K562 (cell line): ENCODE measurements at regions not wholly inside any gene's neighbourhood (a gene's known extent, or its start where the extent isn't known, plus 50 kb on each side); places are given as distances from the start of the nearest gene placed in this dataset.

Experiments
- ATF6 ChIP-seq: sonication (generic); formaldehyde crosslinking; IDR thresholded peaks from 2 replicates; pipeline ENCODE4 v1.4.0; 2020; ENCODE audit warnings: mild to moderate bottlenecking, missing genetic modification reagents
- BMI1 ChIP-seq: fragments of 150-350 bp; IDR thresholded peaks from 2 replicates; pipeline ENCODE4 v1.6.1; 2014; ENCODE audit warnings: low read length
- CBFA2T2 ChIP-seq: fragments of 450-650 bp; conservative IDR thresholded peaks from 2 replicates; pipeline ENCODE4 v1.6.1; 2017; ENCODE audit warnings: mild to moderate bottlenecking
- EP300 ChIP-seq: IDR thresholded peaks from 2 replicates; pipeline ENCODE4 v1.6.1; 2012; ENCODE audit warnings: low read length, improper control_type of control experiment
- FOXJ3 ChIP-seq: sonication (generic); formaldehyde crosslinking; IDR thresholded peaks from 2 replicates; pipeline ENCODE4 v1.4.0; 2020; ENCODE audit warnings: mild to moderate bottlenecking, missing genetic modification reagents
- HDAC2 ChIP-seq: fragments of 450-650 bp; IDR thresholded peaks from 2 replicates; pipeline ENCODE4 v1.6.1; 2016; ENCODE audit warnings: mild to moderate bottlenecking
- MAFG ChIP-seq: fragments of 450-650 bp; conservative IDR thresholded peaks from 2 replicates; pipeline ENCODE4 v1.6.1; 2016; ENCODE audit warnings: missing genetic modification characterization, missing compliant biosample characterization
- MCM7 ChIP-seq, 2 experiments: fragments of 450-650 bp; IDR thresholded peaks; 2 replicates each; pipeline ENCODE4 v1.6.1; 2016 to 2018
- POLR3A ChIP-seq: IDR thresholded peaks from 2 replicates; pipeline ENCODE4 v1.6.1; 2011; ENCODE audit warnings: borderline replicate concordance, mild to moderate bottlenecking, moderate library complexity; ENCODE audit not compliant: insufficient read length, insufficient read depth; ENCODE audit errors: extremely low read depth
- PYGO2 ChIP-seq: fragments of 450-650 bp; IDR thresholded peaks from 2 replicates; pipeline ENCODE4 v1.6.1; 2016; ENCODE audit warnings: mild to moderate bottlenecking, missing genetic modification characterization, moderate library complexity, missing compliant biosample characterization
- RERE ChIP-seq: sonication (generic); formaldehyde crosslinking; IDR thresholded peaks from 2 replicates; pipeline ENCODE4 v1.8.0; 2023; ENCODE audit warnings: missing genetic modification reagents, mild to moderate bottlenecking, borderline replicate concordance
- TEAD2 ChIP-seq: fragments of 450-650 bp; IDR thresholded peaks from 2 replicates; pipeline ENCODE4 v1.6.1; 2016; ENCODE audit warnings: missing genetic modification characterization, control low read depth, missing compliant biosample characterization
- TRIM24 ChIP-seq, 2 experiments: fragments of 450-650 bp; IDR thresholded peaks; 2 replicates each; pipeline ENCODE4 v1.6.1; 2016
- XRCC4 ChIP-seq: IDR thresholded peaks from one replicate; pipeline ENCODE4 v1.6.1; 2011; ENCODE audit not compliant: insufficient read depth, insufficient read length; ENCODE audit errors: extremely low read depth
- ZBTB7A ChIP-seq: IDR thresholded peaks from 2 replicates; pipeline ENCODE4 v1.6.1; 2011; ENCODE audit warnings: low read depth, mild to moderate bottlenecking, low read length, moderate library complexity, borderline replicate concordance; ENCODE audit not compliant: control insufficient read depth
- ZNF165 ChIP-seq: fragments of 250-450 bp; sonication (Bioruptor Pico); IDR thresholded peaks from 2 replicates; pipeline ENCODE4 v1.4.0; 2020; ENCODE audit warnings: borderline replicate concordance
- ZNF3 ChIP-seq: fragments of 250-450 bp; sonication (Bioruptor Pico); IDR thresholded peaks from 2 replicates; pipeline ENCODE4 v1.5.0; 2021; ENCODE audit warnings: mild to moderate bottlenecking, moderate library complexity
- ZNF589 ChIP-seq: fragments of 200-800 bp; sonication (Bioruptor generic); IDR thresholded peaks from 2 replicates; pipeline ENCODE4 v1.6.1; 2016; ENCODE audit warnings: low read depth, missing genetic modification characterization, missing compliant biosample characterization
- TF ChIP-seq, protein P1 (sequence below): fragments of 450-650 bp; formaldehyde crosslinking; IDR thresholded peaks from 2 replicates; pipeline ENCODE4 v1.4.0; 2022; ENCODE audit warnings: mild to moderate bottlenecking, moderate library complexity
- TF ChIP-seq, protein P2 (sequence below), 2 experiments: fragments of 200-800 bp in 1 of 2; sonication (Bioruptor generic) in 1 of 2; sonication (generic) in 1 of 2; formaldehyde crosslinking in 1 of 2; IDR thresholded peaks in 1 of 2; conservative IDR thresholded peaks in 1 of 2; 2 replicates each; pipeline versions ENCODE4 v1.5.0 to v1.6.1; 2016 to 2020; ENCODE audit warnings: missing compliant biosample characterization in 1 of 2, missing genetic modification characterization in 1 of 2, missing genetic modification reagents in 1 of 2

- TF ChIP-seq, protein P1, sequence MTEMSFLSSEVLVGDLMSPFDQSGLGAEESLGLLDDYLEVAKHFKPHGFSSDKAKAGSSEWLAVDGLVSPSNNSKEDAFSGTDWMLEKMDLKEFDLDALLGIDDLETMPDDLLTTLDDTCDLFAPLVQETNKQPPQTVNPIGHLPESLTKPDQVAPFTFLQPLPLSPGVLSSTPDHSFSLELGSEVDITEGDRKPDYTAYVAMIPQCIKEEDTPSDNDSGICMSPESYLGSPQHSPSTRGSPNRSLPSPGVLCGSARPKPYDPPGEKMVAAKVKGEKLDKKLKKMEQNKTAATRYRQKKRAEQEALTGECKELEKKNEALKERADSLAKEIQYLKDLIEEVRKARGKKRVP (CRISPR knock-in tag): no peak
- TF ChIP-seq MCM7 (IDR thresholded peaks at IDR 0.05) (no peak), HDAC2 (0 out of 2 replicates have a peak, but pooled peaks have one; percentile 15), CBFA2T2 (peak; percentile 51), ZNF589 (CRISPR knock-in tag) (0 out of 2 replicates have a peak, but pooled peaks have one; percentile 34), ATF6 (CRISPR knock-in tag) (no peak), EP300 (peak; percentile 14; the same call in 1 of the 2 replicates), TEAD2 (tag) (no peak), ZNF3 (no peak), BMI1 (no peak), ZBTB7A (no peak), PYGO2 (tag) (no peak), TRIM24 (IDR thresholded peaks at IDR 0.05) (0 out of 4 replicates have a peak, but pooled peaks of 1 of the 2 experiments have one; percentile 27), FOXJ3 (CRISPR knock-in tag) (no peak), MAFG (tag) (peak; percentile 62), XRCC4 (no peak), RERE (CRISPR knock-in tag) (no peak), ZNF165 (CRISPR knock-in tag) (no peak), POLR3A (no peak)
- TF ChIP-seq, protein P2, sequence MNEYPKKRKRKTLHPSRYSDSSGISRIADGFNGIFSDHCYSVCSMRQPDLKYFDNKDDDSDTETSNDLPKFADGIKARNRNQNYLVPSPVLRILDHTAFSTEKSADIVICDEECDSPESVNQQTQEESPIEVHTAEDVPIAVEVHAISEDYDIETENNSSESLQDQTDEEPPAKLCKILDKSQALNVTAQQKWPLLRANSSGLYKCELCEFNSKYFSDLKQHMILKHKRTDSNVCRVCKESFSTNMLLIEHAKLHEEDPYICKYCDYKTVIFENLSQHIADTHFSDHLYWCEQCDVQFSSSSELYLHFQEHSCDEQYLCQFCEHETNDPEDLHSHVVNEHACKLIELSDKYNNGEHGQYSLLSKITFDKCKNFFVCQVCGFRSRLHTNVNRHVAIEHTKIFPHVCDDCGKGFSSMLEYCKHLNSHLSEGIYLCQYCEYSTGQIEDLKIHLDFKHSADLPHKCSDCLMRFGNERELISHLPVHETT (CRISPR knock-in tag; conservative IDR thresholded peaks at IDR 0.05 in 1 of 2, IDR thresholded peaks at IDR 0.05 in 1 of 2): no peak
These were observed 118.9 kb upstream of the ELL2 start (continued) for GRCh38 chr5:96080557-96080956.
